ENCODE measurements at regions not wholly inside any gene's neighbourhood (a gene's known extent, or its start where the extent isn't known, plus 50 kb on each side); places are given as distances from the start of the nearest gene placed in this dataset.

DNA sequence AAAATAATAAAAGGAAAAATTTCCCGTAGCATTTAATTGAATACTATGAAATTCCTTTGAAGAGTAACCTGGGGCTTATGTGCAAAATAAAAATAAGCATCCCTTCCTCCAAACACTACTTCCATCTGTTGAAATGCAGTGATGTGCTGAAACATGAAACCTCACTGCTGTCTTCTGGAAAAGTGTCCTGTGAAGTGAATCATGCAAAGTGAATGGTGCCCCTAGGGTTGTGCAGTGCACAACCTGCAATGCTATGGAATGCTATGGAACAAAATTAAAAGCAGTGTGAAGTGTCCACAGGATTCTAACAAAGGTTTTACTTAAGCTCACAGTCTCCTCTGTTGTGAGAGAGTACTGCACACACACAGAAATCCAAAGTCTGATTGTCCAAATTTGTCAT, 480.9 kb downstream of the ETV1 start:
- Histone ChIP-seq H3K4me3 (no peak overlapping the region), H3K4me1 (no peaks in the 10 kb centered on the region), H3K27me3 (no peaks in the 10 kb centered on the region), H3K27ac (no peak overlapping the region), H3K9me3 (peaks cover 0 to 13% (median 0%) of the 10 kb centered on the region in 4 donors), H3K36me3 (no peaks in the 10 kb centered on the region)
- 69 to 79% (median 73%) methylated on average over 1 of the region's 1 CpG for WGBS, 5 donors
- intact Hi-C loops (cut with DNase I; ENCODE audit: low total_unique reads) = no loop called here
- TF ChIP-seq POLR2A (IDR thresholded peaks at IDR 0.05) = no peak
- TF ChIP-seq EP300 (IDR thresholded peaks at IDR 0.05) = no peak
- no peak for TF ChIP-seq POLR2AphosphoS5 (IDR thresholded peaks at IDR 0.05)
- no peak for TF ChIP-seq CTCF (IDR thresholded peaks at IDR 0.05)
- DNase-seq = no peak

- Histone ChIP-seq H3K9me3 (no peaks in the 10 kb centered on the region), H3K36me3 (no peaks in the 10 kb centered on the region), H3K27me3 (no peaks in the 10 kb centered on the region), H3K4me3 (no peak overlapping the region), H3K4me1 (no peaks in the 10 kb centered on the region), H3K27ac (no peak overlapping the region)
- intact Hi-C loops (cut with DNase I; ENCODE audit: low total_unique reads) = no loop called here
- 80 to 97% (median 93%) methylated on average over 1 of the region's 1 CpG for WGBS, 5 donors
- TF ChIP-seq EP300 (IDR thresholded peaks at IDR 0.05) (no peak), POLR2A (IDR thresholded peaks at IDR 0.05) (no peak), CTCF (IDR thresholded peaks at IDR 0.05) (no peak), POLR2AphosphoS5 (IDR thresholded peaks at IDR 0.05) (no peak)
- DNase-seq = no peak
These were observed 470.7 kb downstream of the ETV1 start for GRCh38 chr7:13518738-13519137.

DNA sequence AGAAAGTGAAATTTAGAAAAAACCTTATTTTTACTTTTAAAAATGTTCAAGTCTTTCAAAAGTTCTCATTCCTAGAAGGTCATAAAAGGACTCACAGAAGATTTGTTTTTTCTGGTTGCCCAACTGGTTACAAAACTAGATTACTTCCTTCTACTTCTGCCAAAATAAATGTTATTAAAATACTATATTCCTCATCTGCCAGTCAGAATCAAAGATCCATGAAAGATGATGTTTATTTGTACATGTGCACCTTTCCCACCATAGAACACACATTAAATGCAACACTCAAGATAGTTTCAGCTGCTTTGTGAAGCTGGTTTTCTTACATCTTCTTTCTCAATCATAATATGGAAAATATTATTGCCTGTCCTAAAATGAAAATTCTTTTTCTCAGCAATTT, 465.4 kb downstream of the ETV1 start:
- Histone ChIP-seq H3K27ac (no peak overlapping the region), H3K4me3 (no peak overlapping the region), H3K36me3 (no peaks in the 10 kb centered on the region), H3K9me3 (no peaks in the 10 kb centered on the region), H3K27me3 (no peaks in the 10 kb centered on the region), H3K4me1 (no peaks in the 10 kb centered on the region)
- no peak for DNase-seq
- intact Hi-C loops (cut with DNase I; ENCODE audit: low total_unique reads) = no loop called here
- no peak for TF ChIP-seq EP300 (IDR thresholded peaks at IDR 0.05)
- TF ChIP-seq POLR2A (IDR thresholded peaks at IDR 0.05) = no peak
- TF ChIP-seq POLR2AphosphoS5 (IDR thresholded peaks at IDR 0.05) = no peak
- no peak for TF ChIP-seq CTCF (IDR thresholded peaks at IDR 0.05)

GRCh38 chr7:13532028-13532753, 457.3 kb downstream of the ETV1 start:
- DNase-seq = peak in 1 of 2 donors; percentile 18
- no peak overlapping the region for H3K4me3 ChIP-seq
- H3K9me3 ChIP-seq = no peaks in the 10 kb centered on the region
- WGBS, 5 donors = 45 to 64% (median 52%) methylated on average over 5 of the region's 5 CpGs
- H3K27ac ChIP-seq = no peak overlapping the region
- no peak for TF ChIP-seq POLR2AphosphoS5 (IDR thresholded peaks at IDR 0.05)
- TF ChIP-seq POLR2A (IDR thresholded peaks at IDR 0.05) = no peak
- no peak for TF ChIP-seq CTCF (IDR thresholded peaks at IDR 0.05)
- TF ChIP-seq EP300 (IDR thresholded peaks at IDR 0.05) = no peak
- intact Hi-C loops (cut with DNase I; ENCODE audit: low total_unique reads) = no loop called here
- no peaks in the 10 kb centered on the region for H3K4me1 ChIP-seq
- H3K27me3 ChIP-seq = no peaks in the 10 kb centered on the region
- no peaks in the 10 kb centered on the region for H3K36me3 ChIP-seq

All from stomach (tissue), 8 donors.